K562 (cell line): ENCODE measurements at regions not wholly inside any gene's neighbourhood (a gene's known extent, or its start where the extent isn't known, plus 50 kb on each side); places are given as distances from the start of the nearest gene placed in this dataset.

ENCODE experiments used
- ARHGAP35 ChIP-seq: fragments of 450-650 bp; IDR thresholded peaks from 2 replicates; pipeline ENCODE4 v1.6.1; 2018; ENCODE audit not compliant: partially characterized antibody
- EHMT2 ChIP-seq: fragments of 450-650 bp; IDR thresholded peaks from 2 replicates; pipeline ENCODE4 v1.6.1; 2018; ENCODE audit warnings: antibody characterized with exemption
- ELF1 ChIP-seq: fragments of 200-800 bp; sonication (Bioruptor generic); IDR thresholded peaks from 2 replicates; pipeline ENCODE4 v1.6.1; 2016; ENCODE audit warnings: missing genetic modification characterization, missing compliant biosample characterization
- HDAC1 ChIP-seq, 2 experiments: fragments of 450-650 bp; IDR thresholded peaks; 2 replicates each; pipeline ENCODE4 v1.6.1; 2016 to 2017; ENCODE audit warnings: inconsistent platforms in 1 of 2, mild to moderate bottlenecking in 1 of 2, moderate library complexity in 1 of 2
- IRF1 ChIP-seq: sonication (generic); formaldehyde crosslinking; IDR thresholded peaks from 2 replicates; pipeline ENCODE4 v1.8.0; 2022; ENCODE audit warnings: missing genetic modification reagents, mild to moderate bottlenecking, borderline replicate concordance
- KAT2B ChIP-seq: IDR thresholded peaks from one replicate; pipeline ENCODE4 v1.6.1; 2012; ENCODE audit warnings: low read depth, mild to moderate bottlenecking, control low read depth, inconsistent platforms, low read length, moderate library complexity
- KDM5B ChIP-seq: fragments of 200-600 bp; sonication (generic); IDR thresholded peaks from 2 replicates; pipeline ENCODE4 v1.6.1; 2012; ENCODE audit warnings: low read depth, mild to moderate bottlenecking, moderate library complexity, low read length, control low read depth, inconsistent platforms; ENCODE audit not compliant: insufficient replicate concordance
- MED1 ChIP-seq: sonication (generic); formaldehyde crosslinking; IDR thresholded peaks from 2 replicates; pipeline ENCODE4 v1.8.1; 2023; ENCODE audit warnings: missing genetic modification reagents, borderline replicate concordance
- MIER1 ChIP-seq: fragments of 450-650 bp; IDR thresholded peaks from 2 replicates; pipeline ENCODE4 v1.6.1; 2016; ENCODE audit warnings: antibody characterized with exemption, mild to moderate bottlenecking, low read depth
- MNT ChIP-seq, 2 experiments: fragments of 450-650 bp; conservative IDR thresholded peaks; 2 replicates each; pipeline ENCODE4 v1.6.1; 2017; ENCODE audit warnings: mild to moderate bottlenecking in 2 of 2, moderate library complexity in 2 of 2
- MTA1 ChIP-seq: fragments of 450-650 bp; IDR thresholded peaks from 2 replicates; pipeline ENCODE4 v1.6.1; 2017; ENCODE audit warnings: borderline replicate concordance
- NELFE ChIP-seq: IDR thresholded peaks from 2 replicates; pipeline ENCODE4 v1.6.1; 2011; ENCODE audit warnings: mild to moderate bottlenecking; ENCODE audit not compliant: insufficient read depth, insufficient read length
- NONO ChIP-seq, 2 experiments: fragments of 200-400 bp in 1 of 2; fragments of 450-650 bp in 1 of 2; formaldehyde crosslinking in 1 of 2; IDR thresholded peaks; 2 replicates each; pipeline ENCODE4 v1.6.1; 2017; ENCODE audit warnings: low read depth in 2 of 2, mild to moderate bottlenecking in 2 of 2, moderate library complexity in 2 of 2, low read length in 1 of 2
- PCBP2 ChIP-seq: fragments of 200-400 bp; formaldehyde crosslinking; IDR thresholded peaks from 2 replicates; pipeline ENCODE4 v1.6.1; 2018; ENCODE audit warnings: low read length, low read depth, mild to moderate bottlenecking, moderate library complexity; ENCODE audit not compliant: poor library complexity, severe bottlenecking
- PHF20 ChIP-seq: fragments of 450-650 bp; IDR thresholded peaks from 2 replicates; pipeline ENCODE4 v1.6.1; 2018; ENCODE audit not compliant: partially characterized antibody
- RNF2 ChIP-seq: sonication (generic); IDR thresholded peaks from 2 replicates; pipeline ENCODE4 v1.6.1; 2016
- SREBF2 ChIP-seq: sonication (generic); formaldehyde crosslinking; IDR thresholded peaks from 2 replicates; pipeline ENCODE4 v1.4.0; 2020; ENCODE audit warnings: mild to moderate bottlenecking, missing genetic modification reagents
- TAF1 ChIP-seq: IDR thresholded peaks from 2 replicates; pipeline ENCODE4 v1.6.1; 2011; ENCODE audit warnings: mild to moderate bottlenecking, low read length, moderate library complexity; ENCODE audit not compliant: insufficient read depth, control insufficient read depth, severe bottlenecking; ENCODE audit errors: extremely low read depth
- THAP7 ChIP-seq: fragments of 250-450 bp; sonication (Bioruptor Pico); IDR thresholded peaks from 2 replicates; pipeline ENCODE4 v1.5.0; 2021
- THRA ChIP-seq: fragments of 450-650 bp; IDR thresholded peaks from 2 replicates; pipeline ENCODE4 v1.6.1; 2017; ENCODE audit warnings: mild to moderate bottlenecking, moderate library complexity
- ZNF253 ChIP-seq: fragments of 250-450 bp; sonication (Bioruptor Pico); conservative IDR thresholded peaks from 2 replicates; pipeline ENCODE4 v1.6.1; 2021; ENCODE audit warnings: mild to moderate bottlenecking
- ZNF280A ChIP-seq: fragments of 450-650 bp; IDR thresholded peaks from 2 replicates; pipeline ENCODE4 v1.6.1; 2018; ENCODE audit warnings: mild to moderate bottlenecking, low read depth; ENCODE audit not compliant: partially characterized antibody
- ZNF3 ChIP-seq: fragments of 250-450 bp; sonication (Bioruptor Pico); IDR thresholded peaks from 2 replicates; pipeline ENCODE4 v1.5.0; 2021; ENCODE audit warnings: mild to moderate bottlenecking, moderate library complexity

- TF ChIP-seq MNT (conservative IDR thresholded peaks at IDR 0.05), result no peak
- TF ChIP-seq MTA1, result 0 out of 2 replicates have a peak, but pooled peaks have one; percentile 26
- no peak for TF ChIP-seq ZNF253 (CRISPR knock-in tag)
- TF ChIP-seq RNF2, result no peak
- no peak for TF ChIP-seq MIER1
- no peak for TF ChIP-seq NELFE
- TF ChIP-seq PHF20, result no peak
- TF ChIP-seq SREBF2 (CRISPR knock-in tag), result no peak
- no peak for TF ChIP-seq KAT2B
- TF ChIP-seq THAP7 (CRISPR knock-in tag), result no peak
- no peak for TF ChIP-seq MED1
- TF ChIP-seq ARHGAP35, result peak; percentile 97
- no peak for TF ChIP-seq TAF1
- no peak for TF ChIP-seq ZNF3 (CRISPR knock-in tag)
- no peak for TF ChIP-seq KDM5B
- no peak for TF ChIP-seq ELF1 (tag)
- peak in 1 of 2 experiments; percentile 92; a peak in 2 of 4 replicates for TF ChIP-seq HDAC1 (IDR thresholded peaks at IDR 0.05)
- TF ChIP-seq IRF1, result no peak
- TF ChIP-seq EHMT2, result peak; percentile 59; the same call in 1 of the 2 replicates
- peak; percentile 69 for TF ChIP-seq ZNF280A
- no peak for TF ChIP-seq PCBP2
- TF ChIP-seq THRA, result no peak
- TF ChIP-seq NONO (IDR thresholded peaks at IDR 0.05; ENCODE audit: low read depth in 2 of 2, low read length in 1 of 2), result no peak
Observed at GRCh38 chr16:85346404-85347212, 234.3 kb upstream of the CIBAR2 start (continued).
